NAMALWA (cell line): ENCODE measurements at regions not wholly inside any gene's neighbourhood (a gene's known extent, or its start where the extent isn't known, plus 50 kb on each side); places are given as distances from the start of the nearest gene placed in this dataset.
"Not testable (repeated sequence)": the region's sequence is repeated elsewhere in the genome, so short reads cannot be mapped to it uniquely, and the experiment has no call there.

Experiments used
- DNase-seq: peaks from one replicate; pipeline ENCODE4 v3.0.0-alpha.2; 2015; ENCODE audit warnings: low spot score

DNA sequence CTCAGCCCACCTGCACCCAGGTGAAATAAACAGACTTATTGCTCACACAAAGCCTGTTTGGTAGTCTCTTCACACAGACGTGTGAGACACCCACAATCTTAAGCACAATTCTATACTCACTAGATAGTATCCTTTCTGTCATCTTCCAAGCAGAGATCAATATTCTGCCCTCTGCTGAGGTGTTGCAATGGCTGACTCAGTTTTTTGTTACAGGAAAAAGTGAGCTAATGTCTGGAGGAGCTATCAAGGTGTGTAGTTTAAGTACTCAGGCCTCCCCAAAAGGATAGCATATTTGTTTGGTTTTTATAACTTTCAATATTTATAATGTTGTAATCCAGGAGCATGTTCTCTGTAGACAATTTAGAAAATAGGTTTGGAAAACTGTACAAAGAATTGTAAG lies 775.2 kb upstream of the POU3F4 start:
- DNase-seq: no peak

DNA sequence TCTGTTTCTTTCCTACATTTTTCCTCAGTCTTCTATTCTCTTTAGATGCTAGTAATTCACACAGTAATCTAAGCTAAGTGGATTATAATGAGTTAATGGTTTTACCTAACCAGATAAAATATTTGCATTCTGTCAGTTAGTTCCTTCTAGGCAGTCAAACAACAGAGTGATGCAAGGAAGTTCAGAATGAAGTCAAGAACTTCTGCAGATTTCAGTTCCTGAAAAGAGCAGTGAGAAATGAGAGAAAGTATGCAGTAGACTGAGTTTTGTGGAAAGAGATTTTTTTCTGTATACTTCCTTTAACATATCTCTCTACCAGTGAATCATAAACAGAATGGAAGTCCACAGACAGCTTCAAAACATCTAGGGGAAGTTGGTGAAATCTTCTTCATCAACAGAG lies 774.0 kb upstream of the POU3F4 start:
- peak; percentile 26 for DNase-seq

DNA sequence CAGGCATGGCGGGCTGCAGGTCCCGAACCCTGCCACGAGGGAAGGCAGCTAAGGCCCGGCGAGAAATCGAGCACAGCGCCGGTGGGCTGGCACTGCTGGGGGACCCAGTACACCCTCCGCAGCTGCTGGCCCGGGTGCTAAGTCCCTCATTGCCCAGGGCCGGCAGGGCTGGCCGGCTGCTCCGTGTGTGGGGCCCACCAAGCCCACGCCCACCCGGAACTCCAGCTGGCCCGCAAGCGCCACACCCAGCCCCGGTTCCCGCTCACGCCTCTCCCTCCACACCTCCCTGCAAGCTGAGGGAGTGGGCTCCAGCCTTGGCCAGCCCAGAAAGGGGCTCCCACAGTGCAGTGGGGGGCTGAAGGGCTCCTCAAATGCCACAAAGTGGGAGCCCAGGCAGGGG lies 769.8 kb upstream of the POU3F4 start:
- not testable (repeated sequence) for DNase-seq

DNA sequence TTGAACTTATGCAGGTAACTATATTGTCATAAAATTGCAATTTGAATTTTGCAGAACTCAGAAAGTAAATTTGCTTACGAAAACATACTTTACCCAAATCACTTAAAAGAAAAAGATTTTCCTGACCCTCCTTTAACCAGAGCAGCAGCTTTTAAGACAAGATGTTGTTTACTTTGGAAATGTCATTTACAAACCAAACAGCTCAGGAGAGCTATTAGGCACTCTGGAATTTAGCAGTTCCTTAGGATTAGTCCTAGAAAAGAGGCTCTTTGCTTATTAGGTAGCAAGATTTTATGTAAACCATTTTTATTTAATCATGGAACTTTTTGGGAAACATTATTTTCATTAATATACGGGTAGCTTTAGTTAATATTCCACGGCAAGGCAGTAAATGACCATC lies 765.7 kb upstream of the POU3F4 start:
- DNase-seq: no peak

DNA sequence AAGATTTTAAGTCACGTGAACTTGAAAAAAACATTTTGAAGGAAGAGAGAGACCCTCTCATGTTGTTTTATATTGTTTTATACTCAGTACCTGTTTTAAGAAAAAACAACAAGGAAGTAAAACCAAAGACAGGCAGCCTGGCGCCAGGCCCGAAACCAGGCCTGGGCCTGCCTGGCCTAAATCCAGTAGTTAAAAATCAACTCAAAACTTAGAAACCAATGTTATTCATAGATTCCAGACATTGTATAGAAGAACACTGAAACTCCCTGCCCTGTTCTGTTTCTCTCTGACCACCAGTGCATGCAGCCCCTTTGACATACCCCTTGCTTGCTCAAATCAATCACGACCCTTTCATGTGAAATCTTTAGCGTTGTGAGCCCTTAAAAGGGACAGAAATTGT lies 762.4 kb upstream of the POU3F4 start:
- DNase-seq: not testable (repeated sequence)

DNA sequence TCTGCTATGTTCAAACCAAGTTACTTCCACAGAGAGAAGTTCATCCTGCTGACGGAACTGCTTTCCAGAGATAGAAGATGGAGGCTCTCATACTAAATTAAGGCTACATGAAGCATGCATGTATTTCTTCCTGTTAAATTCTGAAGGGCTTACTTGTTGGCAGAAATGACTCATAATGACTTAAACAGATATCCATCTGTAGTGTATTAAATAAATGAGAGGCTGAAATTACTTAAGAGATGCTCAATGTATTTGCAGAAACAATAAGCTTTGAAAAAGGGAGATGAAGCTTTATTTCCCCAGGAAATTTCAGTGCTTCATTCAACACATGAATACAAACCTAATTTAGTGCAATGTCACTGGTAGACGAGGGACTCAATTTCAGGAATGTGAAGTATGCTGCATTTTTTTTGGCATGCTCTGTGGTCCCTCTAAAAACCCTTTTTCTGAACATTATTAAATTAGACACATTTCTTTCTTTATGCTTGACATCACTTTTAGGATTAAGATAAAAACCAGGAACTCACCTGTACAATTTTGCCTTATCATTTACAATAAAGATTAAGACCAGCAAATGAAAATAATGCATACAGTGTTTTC lies 759.1 kb upstream of the POU3F4 start:
- DNase-seq: no peak

DNA sequence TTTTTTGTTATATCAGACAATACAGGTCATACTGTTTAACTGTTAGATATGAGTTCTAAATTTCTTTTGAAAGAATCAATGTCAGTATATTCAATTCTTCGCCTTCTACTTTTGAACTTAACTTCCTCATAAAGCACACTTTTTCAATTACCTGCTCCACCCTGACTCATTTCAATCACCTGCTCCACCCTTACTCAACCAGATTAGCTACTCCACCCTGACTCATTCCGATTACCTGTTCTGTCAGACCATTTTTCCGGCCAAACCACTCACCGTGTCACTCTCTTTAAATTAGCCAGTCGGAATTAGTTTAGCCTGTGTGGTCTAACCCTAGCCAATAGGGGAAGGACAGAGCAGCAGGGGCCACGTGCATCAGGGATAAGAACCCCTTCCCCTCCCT lies 751.8 kb upstream of the POU3F4 start:
- DNase-seq: no peak

DNA sequence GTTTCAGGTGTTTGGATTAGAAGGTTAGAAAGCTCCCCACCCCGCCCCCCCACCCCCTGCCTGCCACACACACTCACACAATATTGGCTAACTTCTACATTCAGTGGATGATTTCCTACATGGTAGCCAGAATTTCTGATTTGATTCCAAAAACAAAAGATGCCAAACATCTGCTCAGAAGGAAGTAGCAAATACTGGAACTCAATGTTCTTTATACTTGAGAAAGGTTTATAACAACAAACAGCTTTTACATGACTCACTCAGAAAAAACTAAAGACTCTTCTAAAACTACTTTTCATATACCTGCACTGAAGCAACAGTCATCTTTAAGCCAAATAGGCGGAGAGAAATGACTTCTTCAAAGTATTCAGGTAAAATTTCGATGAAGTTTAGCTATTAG lies 750.5 kb upstream of the POU3F4 start:
- DNase-seq: no peak

DNA sequence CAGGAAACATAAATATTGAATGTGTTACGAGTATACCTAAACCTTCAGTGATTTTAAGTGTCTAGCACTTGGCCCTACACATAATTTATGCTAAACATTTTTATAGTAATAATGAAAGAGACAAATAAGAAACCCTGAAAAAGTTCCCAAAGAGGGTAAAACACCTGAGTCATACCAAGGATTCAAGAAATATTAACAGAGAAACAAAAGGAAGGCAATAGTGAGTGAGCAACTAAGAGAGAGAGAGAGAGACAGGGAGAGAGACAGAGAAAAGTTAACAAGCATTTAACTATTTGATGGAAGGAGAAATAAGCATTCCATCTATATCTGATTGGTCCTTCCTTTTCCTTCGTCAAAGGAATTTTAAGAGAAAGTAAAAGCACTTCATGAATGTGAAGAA lies 743.6 kb upstream of the POU3F4 start:
- DNase-seq: no peak

DNA sequence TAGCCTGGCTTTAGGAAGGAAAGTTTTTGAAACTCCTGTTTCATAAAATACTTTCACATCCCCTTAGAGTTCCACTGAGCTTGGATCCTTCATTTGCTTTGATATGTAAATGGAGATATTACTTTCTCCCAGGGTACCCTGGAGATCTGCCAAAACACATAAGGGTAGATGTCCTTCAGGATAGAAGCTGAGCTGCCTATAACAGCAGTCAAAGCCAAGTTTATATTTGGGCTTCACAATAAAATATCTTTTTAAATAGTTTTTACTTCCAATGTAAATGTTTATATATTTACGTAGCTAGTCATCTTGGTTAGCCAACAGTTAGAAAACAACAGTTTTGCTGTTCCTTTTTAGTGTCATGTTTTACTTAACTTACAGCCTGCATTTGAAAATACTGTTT lies 742.3 kb upstream of the POU3F4 start:
- DNase-seq: no peak

DNA sequence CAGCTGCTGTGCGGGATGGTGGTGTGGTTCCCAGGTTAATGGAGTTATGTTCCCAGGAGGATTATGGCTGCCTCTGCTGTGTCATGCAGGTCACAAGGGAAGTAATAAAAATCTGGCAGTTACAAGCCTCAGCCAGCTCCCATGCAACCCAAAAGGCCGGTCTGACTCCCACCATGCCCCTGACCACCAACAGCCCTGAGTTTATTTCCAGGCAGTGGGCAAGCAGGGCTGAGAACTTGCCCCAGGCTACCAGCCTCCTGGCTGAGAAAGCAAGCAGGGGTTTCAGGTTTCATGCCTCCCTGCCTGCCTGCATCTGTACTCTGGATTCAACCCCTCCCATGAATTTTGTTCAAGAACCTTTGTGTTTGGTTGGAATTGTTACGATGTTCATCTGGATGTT lies 732.7 kb upstream of the POU3F4 start:
- DNase-seq: no peak

DNA sequence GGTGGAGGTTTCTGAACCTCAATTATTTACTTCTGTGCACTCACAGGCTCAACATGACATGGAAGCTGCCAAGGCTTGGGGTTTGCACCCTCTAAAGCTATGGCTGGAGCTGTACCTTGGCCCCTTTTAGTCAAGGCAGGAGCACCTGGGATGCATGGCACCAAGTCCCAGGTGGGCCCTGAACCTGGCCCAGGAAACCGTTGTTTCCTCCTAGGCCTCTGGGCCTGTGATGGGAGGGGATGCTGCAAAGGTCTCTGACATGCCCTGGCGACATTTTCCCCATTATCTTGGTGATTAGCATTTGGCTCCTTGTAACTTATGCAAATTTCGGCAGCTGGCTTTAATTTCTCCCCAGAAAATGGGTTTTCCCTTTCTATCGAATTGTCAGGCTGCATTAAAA lies 726.1 kb upstream of the POU3F4 start:
- no peak for DNase-seq

DNA sequence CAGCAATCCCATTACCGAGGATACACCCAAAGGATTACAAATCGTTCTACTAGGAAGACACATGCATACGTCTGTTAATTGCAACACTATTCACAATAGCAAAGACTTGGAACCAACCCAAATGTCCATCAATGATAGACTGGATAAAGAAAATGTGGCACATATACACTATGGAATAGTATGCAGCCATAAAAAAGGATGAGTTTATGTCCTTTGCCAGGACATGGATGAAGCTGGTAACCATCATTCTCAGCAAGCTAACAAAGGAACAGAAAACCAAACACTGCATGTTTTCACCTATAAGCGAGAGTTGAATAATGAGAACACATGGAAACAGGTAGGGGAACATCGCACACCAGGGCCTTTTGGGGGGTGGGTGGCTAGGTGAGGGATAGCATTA lies 695.2 kb upstream of the POU3F4 start:
- not testable (repeated sequence) for DNase-seq

DNA sequence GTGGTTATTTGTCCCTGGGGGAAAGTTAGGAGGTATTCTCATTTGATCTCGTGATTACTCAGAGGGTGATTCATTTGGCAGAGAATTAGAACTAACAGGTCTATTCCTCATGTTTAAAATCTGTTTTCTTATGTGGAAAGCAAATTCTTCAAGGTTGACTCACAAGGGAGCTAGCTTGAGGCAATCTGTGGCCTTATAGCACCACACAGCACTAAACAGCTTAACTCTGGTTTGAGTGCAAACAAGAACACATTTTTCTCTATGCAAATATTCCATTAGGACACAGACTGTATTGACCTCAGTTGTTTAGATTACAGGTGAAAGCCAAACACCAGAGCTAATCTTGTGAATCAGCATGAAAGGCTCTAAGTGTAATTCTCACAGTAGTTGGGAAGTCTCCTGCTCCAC lies 694.4 kb upstream of the POU3F4 start:
- no peak for DNase-seq

DNA sequence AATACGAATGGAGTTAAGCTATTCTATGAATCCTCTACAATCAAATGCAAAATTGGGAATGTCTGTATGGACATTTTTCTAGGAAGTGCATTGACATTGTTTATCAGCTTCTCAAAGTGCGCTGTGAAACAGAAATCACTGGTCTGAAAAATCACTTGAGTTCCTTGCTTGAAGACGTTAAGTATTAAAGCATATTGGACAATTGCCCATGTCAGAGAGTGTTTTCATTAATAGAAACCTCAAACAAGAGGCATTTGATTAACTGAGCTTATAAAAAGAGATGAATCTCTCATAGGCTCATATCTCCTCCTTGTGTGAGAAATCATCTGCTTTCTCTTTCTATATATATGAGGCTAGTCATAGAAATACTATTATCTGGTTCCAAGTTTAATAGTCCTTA lies 692.1 kb upstream of the POU3F4 start:
- DNase-seq: no peak

DNA sequence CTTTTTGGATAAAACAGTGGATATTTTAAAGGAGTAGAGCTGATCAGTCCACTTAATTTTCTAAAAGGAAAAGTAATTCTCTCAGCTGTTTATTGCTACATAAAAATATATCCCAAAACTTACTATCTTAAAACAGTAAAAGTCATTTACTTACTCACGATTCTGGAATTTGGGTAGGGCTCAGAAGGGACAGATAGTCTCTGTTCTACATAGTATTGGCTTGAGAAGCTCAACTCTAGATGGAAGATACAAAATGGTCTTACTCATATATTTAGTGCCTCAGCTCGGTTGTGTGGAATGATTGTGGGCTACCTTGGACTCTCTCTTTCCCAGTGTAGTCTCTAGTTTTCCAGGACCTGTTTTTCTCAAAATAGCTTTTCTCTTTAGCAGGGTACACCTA lies 691.5 kb upstream of the POU3F4 start:
- no peak for DNase-seq

DNA sequence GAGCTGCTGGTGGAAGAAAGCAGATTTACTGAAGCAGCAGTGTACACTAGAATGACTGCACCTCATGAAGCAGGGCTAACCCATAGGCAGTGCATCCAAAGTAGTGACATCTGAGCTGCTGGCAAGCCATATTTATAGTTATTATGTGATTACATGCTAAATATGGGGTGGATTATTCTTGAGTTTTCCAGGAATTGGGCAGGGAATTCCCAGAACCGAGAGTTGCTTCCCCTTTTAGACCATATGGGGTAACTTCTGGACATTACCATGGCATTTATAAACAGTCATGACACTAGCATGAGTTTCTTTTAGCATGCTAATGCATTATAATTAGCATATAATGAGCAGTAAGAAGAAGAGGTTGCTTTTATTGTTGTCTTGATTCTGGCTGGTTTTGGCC lies 665.8 kb upstream of the POU3F4 start:
- no peak for DNase-seq

DNA sequence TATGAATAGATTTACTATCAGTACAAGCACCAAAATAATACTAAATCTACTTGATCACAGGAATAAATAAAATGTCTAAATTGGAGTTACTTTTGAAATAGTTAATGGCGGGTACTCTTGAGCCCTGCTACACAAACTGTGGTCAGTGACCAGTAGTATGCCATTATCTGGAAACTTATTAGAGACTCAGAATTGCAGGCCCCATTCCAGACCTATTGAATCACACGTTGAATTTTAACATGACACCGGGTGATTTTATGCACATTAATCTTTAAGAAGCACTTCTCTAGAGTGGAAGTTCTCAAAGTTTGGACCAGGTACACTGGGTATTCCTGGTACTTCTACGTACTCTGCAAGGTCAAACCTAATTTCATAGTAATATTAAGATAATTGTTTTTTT lies 660.0 kb upstream of the POU3F4 start:
- DNase-seq: no peak
